Urinary bladder (tissue), 3 donors: ENCODE measurements at regions not wholly inside any gene's neighbourhood (a gene's known extent, or its start where the extent isn't known, plus 50 kb on each side); places are given as distances from the start of the nearest gene placed in this dataset.
"Not testable (repeated sequence)": the region's sequence is repeated elsewhere in the genome, so short reads cannot be mapped to it uniquely, and the experiment has no call there.

Experiments
- DNase-seq: peaks from one replicate; pipeline ENCODE4 v3.0.0-alpha.2; 2015; ENCODE audit errors: extremely low spot score
- H3K27ac ChIP-seq: one replicate; pipeline ENCODE4 v1.5.1; 2013; ENCODE audit warnings: low read depth, mild to moderate bottlenecking, moderate library complexity
- H3K36me3 ChIP-seq: one replicate; pipeline ENCODE4 v1.6.1; 2013; ENCODE audit warnings: mild to moderate bottlenecking, moderate library complexity; ENCODE audit not compliant: insufficient read depth
- H3K4me1 ChIP-seq: one replicate; pipeline ENCODE4 v1.6.1; 2013; ENCODE audit warnings: mild to moderate bottlenecking, moderate library complexity; ENCODE audit not compliant: insufficient read depth
- H3K4me3 ChIP-seq: one replicate; pipeline ENCODE4 v1.5.1; 2013; ENCODE audit warnings: low read depth, low read length
- WGBS: extraction: QIAGEN DNeasy Blood & Tissue Kit; methylation state at CpG from one replicate; pipeline ENCODE4 v1.1.7; 2013; 5-methylcytosine and 5-hydroxymethylcytosine counted together
- donor health status: healthy with polysubstance abuse.
- donor health status: healthy.

GRCh38 chr16:51853586-51853985 lies 693.4 kb downstream of the TOX3 start:
- H3K4me3 ChIP-seq, result no peak overlapping the region
- H3K4me1 ChIP-seq, result no peaks in the 10 kb centered on the region
- H3K27ac ChIP-seq, result no peak overlapping the region
- no peak for DNase-seq
- H3K36me3 ChIP-seq, result no peaks in the 10 kb centered on the region
- WGBS, result 74% methylated on average over 1 of the region's 1 CpG

GRCh38 chr16:51852892-51853291 lies 694.1 kb downstream of the TOX3 start:
- no peak overlapping the region for H3K4me3 ChIP-seq
- DNase-seq, result no peak
- H3K36me3 ChIP-seq, result no peaks in the 10 kb centered on the region
- no peaks in the 10 kb centered on the region for H3K4me1 ChIP-seq
- WGBS, result 87% methylated on average over 1 of the region's 1 CpG
- no peak overlapping the region for H3K27ac ChIP-seq

- Histone ChIP-seq H3K4me1 (no peaks in the 10 kb centered on the region), H3K27ac (no peak overlapping the region), H3K36me3 (no peaks in the 10 kb centered on the region), H3K4me3 (no peak overlapping the region)
- WGBS, result 89% methylated on average over 3 of the region's 3 CpGs
- DNase-seq, result no peak
These were observed 695.8 kb downstream of the TOX3 start for GRCh38 chr16:51851111-51851510.

- DNase-seq, result no peak
- H3K4me3 ChIP-seq, result no peak overlapping the region
- WGBS, result 89% methylated on average over 1 of the region's 1 CpG
These were observed 697.2 kb downstream of the TOX3 start for GRCh38 chr16:51849715-51850114.

GRCh38 chr16:51845586-51846305 lies 694.7 kb upstream of the SALL1 start:
- H3K27ac ChIP-seq, result no peak overlapping the region
- H3K4me3 ChIP-seq, result no peak overlapping the region
- WGBS, result 69% methylated on average over 19 of the region's 19 CpGs
- H3K36me3 ChIP-seq, result no peaks in the 10 kb centered on the region
- H3K4me1 ChIP-seq, result no peaks in the 10 kb centered on the region
- DNase-seq, result no peak

More at GRCh38 chr16:51849715-51850114, 697.2 kb downstream of the TOX3 start:
- Histone ChIP-seq H3K36me3 (no peaks in the 10 kb centered on the region), H3K27ac (no peak overlapping the region), H3K4me1 (no peaks in the 10 kb centered on the region)

GRCh38 chr16:51839727-51840462 lies 688.8 kb upstream of the SALL1 start:
- H3K36me3 ChIP-seq, result peaks cover 2% of the 10 kb centered on the region
- no peaks in the 10 kb centered on the region for H3K4me1 ChIP-seq
- no peak for DNase-seq
- no peak overlapping the region for H3K27ac ChIP-seq
- 77% methylated on average over 1 of the region's 1 CpG for WGBS
- H3K4me3 ChIP-seq, result no peak overlapping the region

GRCh38 chr16:51834794-51835193 lies 683.7 kb upstream of the SALL1 start:
- Histone ChIP-seq H3K4me3 (no peak overlapping the region), H3K27ac (no peak overlapping the region), H3K4me1 (no peaks in the 10 kb centered on the region), H3K36me3 (peaks cover 2% of the 10 kb centered on the region)
- WGBS, result 78% methylated on average over 3 of the region's 3 CpGs
- DNase-seq, result no peak

GRCh38 chr16:51834133-51834532 lies 683.1 kb upstream of the SALL1 start:
- H3K4me3 ChIP-seq, result no peak overlapping the region
- 20% methylated on average over 10 of the region's 10 CpGs for WGBS
- H3K36me3 ChIP-seq, result peaks cover 2% of the 10 kb centered on the region
- no peaks in the 10 kb centered on the region for H3K4me1 ChIP-seq
- H3K27ac ChIP-seq, result no peak overlapping the region
- DNase-seq, result peak; percentile 35

GRCh38 chr16:51831595-51832367 lies 680.7 kb upstream of the SALL1 start:
- WGBS, result 86% methylated on average over 6 of the region's 6 CpGs
- Histone ChIP-seq H3K4me3 (no peak overlapping the region), H3K27ac (no peak overlapping the region), H3K36me3 (peaks cover 2% of the 10 kb centered on the region), H3K4me1 (no peaks in the 10 kb centered on the region)
- DNase-seq, result no peak

GRCh38 chr16:51831034-51831433 lies 680.0 kb upstream of the SALL1 start:
- WGBS, result 95% methylated on average over 6 of the region's 6 CpGs
- H3K36me3 ChIP-seq, H3K4me1 ChIP-seq, H3K27ac ChIP-seq, DNase-seq, H3K4me3 ChIP-seq: not testable (repeated sequence)

GRCh38 chr16:51825779-51826178 lies 674.7 kb upstream of the SALL1 start:
- H3K36me3 ChIP-seq, result no peaks in the 10 kb centered on the region
- WGBS, result 78% methylated on average over 2 of the region's 2 CpGs
- H3K27ac ChIP-seq, result no peak overlapping the region
- no peak for DNase-seq
- no peak overlapping the region for H3K4me3 ChIP-seq
- no peaks in the 10 kb centered on the region for H3K4me1 ChIP-seq

- Histone ChIP-seq H3K36me3 (no peaks in the 10 kb centered on the region), H3K4me1 (no peaks in the 10 kb centered on the region), H3K27ac (no peak overlapping the region), H3K4me3 (no peak overlapping the region)
- no peak for DNase-seq
- 35% methylated on average over 2 of the region's 2 CpGs for WGBS
These were observed 671.4 kb upstream of the SALL1 start for GRCh38 chr16:51822471-51822870.

- Histone ChIP-seq H3K36me3 (no peaks in the 10 kb centered on the region), H3K27ac (no peak overlapping the region)
- WGBS, result 96% methylated on average over 1 of the region's 1 CpG
These were observed 670.5 kb upstream of the SALL1 start for GRCh38 chr16:51821527-51821926.

GRCh38 chr16:51820176-51820575 lies 669.1 kb upstream of the SALL1 start:
- 49% methylated on average over 4 of the region's 4 CpGs for WGBS
- no peak for DNase-seq
- no peaks in the 10 kb centered on the region for H3K36me3 ChIP-seq

More at GRCh38 chr16:51821527-51821926, 670.5 kb upstream of the SALL1 start:
- no peak overlapping the region for H3K4me3 ChIP-seq
- H3K4me1 ChIP-seq, result no peaks in the 10 kb centered on the region
- no peak for DNase-seq

More at GRCh38 chr16:51820176-51820575, 669.1 kb upstream of the SALL1 start:
- no peaks in the 10 kb centered on the region for H3K4me1 ChIP-seq
- H3K27ac ChIP-seq, result no peak overlapping the region
- no peak overlapping the region for H3K4me3 ChIP-seq
